Right renal pelvis (tissue), 4 donors: ENCODE measurements at regions not wholly inside any gene's neighbourhood (a gene's known extent, or its start where the extent isn't known, plus 50 kb on each side); places are given as distances from the start of the nearest gene placed in this dataset.
"Not testable (repeated sequence)": the region's sequence is repeated elsewhere in the genome, so short reads cannot be mapped to it uniquely, and the experiment has no call there.

Experiments
- DNase-seq, 4 donors: peaks; one replicate each; pipeline ENCODE4 v3.0.0-alpha.2; 2013; ENCODE audit warnings: low read depth in 4 of 4, low spot score in 3 of 4, missing footprints in 1 of 4

GRCh38 chr12:46942579-46942978 is 116.8 kb upstream of the SLC38A4 start:
- DNase-seq, result no peak

- peak; percentile 9 to 24 (median 16) for DNase-seq
Observed at GRCh38 chr12:46944088-46944487, 118.3 kb upstream of the SLC38A4 start.

- no peak for DNase-seq
Observed at GRCh38 chr12:46944771-46945170, 119.0 kb upstream of the SLC38A4 start.

GRCh38 chr12:46945591-46945990 is 119.8 kb upstream of the SLC38A4 start:
- no peak for DNase-seq

GRCh38 chr12:46946137-46946536 is 120.3 kb upstream of the SLC38A4 start:
- no peak for DNase-seq

- no peak for DNase-seq
Observed at GRCh38 chr12:46948936-46949545, 123.2 kb upstream of the SLC38A4 start.

GRCh38 chr12:46950094-46950493 is 124.3 kb upstream of the SLC38A4 start:
- DNase-seq, result no peak

GRCh38 chr12:46952880-46953483 is 126.4 kb upstream of the PCED1B start:
- DNase-seq, result no peak

- no peak for DNase-seq
Observed at GRCh38 chr12:46956451-46957035, 122.9 kb upstream of the PCED1B start.

GRCh38 chr12:46958053-46958452 is 121.4 kb upstream of the PCED1B start:
- no peak for DNase-seq

- DNase-seq, result no peak
Observed at GRCh38 chr12:46958599-46959290, 120.7 kb upstream of the PCED1B start.

- DNase-seq, result no peak
Observed at GRCh38 chr12:46959502-46959901, 119.9 kb upstream of the PCED1B start.

- no peak for DNase-seq
Observed at GRCh38 chr12:46960681-46961080, 118.7 kb upstream of the PCED1B start.

GRCh38 chr12:46963191-46963590 is 116.2 kb upstream of the PCED1B start:
- DNase-seq, result no peak

GRCh38 chr12:46963977-46964971 is 115.1 kb upstream of the PCED1B start:
- DNase-seq, result no peak

- no peak for DNase-seq
Observed at GRCh38 chr12:46965137-46965536, 114.3 kb upstream of the PCED1B start.

GRCh38 chr12:46965880-46966279 is 113.5 kb upstream of the PCED1B start:
- no peak for DNase-seq

- no peak for DNase-seq
Observed at GRCh38 chr12:46970636-46971035, 108.8 kb upstream of the PCED1B start.

GRCh38 chr12:46973937-46974336 is 105.5 kb upstream of the PCED1B start:
- not testable (repeated sequence) for DNase-seq

- no peak for DNase-seq
Observed at GRCh38 chr12:46977871-46978375, 101.5 kb upstream of the PCED1B start.
